ENCODE measurements at regions not wholly inside any gene's neighbourhood (a gene's known extent, or its start where the extent isn't known, plus 50 kb on each side); places are given as distances from the start of the nearest gene placed in this dataset.

- TF ChIP-seq EZH2phosphoT487 (IDR thresholded peaks at IDR 0.05), result no peak
- TF ChIP-seq EZH2 (IDR thresholded peaks at IDR 0.05), result no peak
- TF ChIP-seq CTCF (IDR thresholded peaks at IDR 0.05), result no peak
Measured at GRCh38 chr3:41075975-41076374, 123.3 kb upstream of the CTNNB1 start.

Data from neural progenitor cell (in vitro differentiated cells).